Mucosa of gallbladder (tissue), 1 donor: ENCODE measurements at regions not wholly inside any gene's neighbourhood (a gene's known extent, or its start where the extent isn't known, plus 50 kb on each side); places are given as distances from the start of the nearest gene placed in this dataset.

Source experiments
- DNase-seq: peaks from one replicate; pipeline ENCODE4 v3.0.0-alpha.2; 2020; ENCODE audit warnings: low spot score
- donor health status: DM: no; HTN: no; CAD: no.

DNA sequence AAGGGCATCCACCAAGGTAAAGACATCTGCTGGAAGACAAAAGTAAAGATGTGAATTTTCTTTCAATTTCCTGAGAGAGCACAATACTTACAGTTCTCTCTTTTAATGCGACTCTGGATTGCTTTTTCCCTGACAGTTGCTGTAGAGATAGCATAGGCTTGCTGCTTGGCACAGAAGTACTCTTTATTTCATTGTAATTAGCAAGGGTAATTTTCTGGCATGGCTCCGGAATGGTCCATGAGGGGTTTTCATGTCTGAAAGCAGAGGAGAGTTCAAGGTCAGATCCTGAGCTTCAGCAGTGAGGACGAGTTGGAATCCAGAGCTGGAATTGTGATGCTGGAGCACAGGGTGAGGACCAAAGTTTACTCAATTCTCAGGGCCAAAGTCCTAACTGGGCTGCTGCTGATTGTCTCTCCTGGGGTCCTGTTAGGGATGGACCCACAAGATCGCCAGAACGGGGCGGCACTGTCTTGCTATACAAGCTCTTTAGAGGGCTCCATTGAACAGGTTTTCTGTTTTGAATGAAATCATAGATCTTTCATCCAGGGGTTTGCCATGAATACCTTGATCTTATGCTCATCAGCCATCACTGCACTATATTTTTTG, 190.0 kb upstream of the MKI67 start:
- no peak for DNase-seq

- DNase-seq: no peak
These were observed 190.7 kb upstream of the MKI67 start for GRCh38 chr10:128316925-128317324.

GRCh38 chr10:128318366-128318765, 192.1 kb upstream of the MKI67 start:
- DNase-seq: no peak

- no peak for DNase-seq
These were observed 192.7 kb upstream of the MKI67 start for GRCh38 chr10:128318913-128319312.

DNA sequence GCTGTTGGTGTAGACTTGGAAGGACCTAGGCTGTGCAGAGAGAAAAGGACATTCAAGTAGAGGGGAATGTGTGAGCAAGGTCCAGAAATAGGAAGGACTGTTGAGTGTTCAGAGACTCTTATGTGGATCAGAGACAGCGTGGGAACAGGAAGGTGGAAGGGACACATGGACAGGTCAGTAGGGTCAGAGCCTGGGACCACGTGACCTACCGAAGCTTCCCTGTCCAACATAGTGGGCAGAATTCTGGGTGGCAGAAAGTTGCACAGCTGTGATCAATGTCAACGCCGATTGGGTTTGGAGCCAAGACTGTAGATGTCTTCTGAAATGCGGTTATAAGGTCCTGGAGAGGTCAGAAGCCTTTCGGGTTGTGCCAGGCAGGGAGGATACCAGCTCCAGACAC, 195.9 kb upstream of the MKI67 start:
- DNase-seq: no peak

DNA sequence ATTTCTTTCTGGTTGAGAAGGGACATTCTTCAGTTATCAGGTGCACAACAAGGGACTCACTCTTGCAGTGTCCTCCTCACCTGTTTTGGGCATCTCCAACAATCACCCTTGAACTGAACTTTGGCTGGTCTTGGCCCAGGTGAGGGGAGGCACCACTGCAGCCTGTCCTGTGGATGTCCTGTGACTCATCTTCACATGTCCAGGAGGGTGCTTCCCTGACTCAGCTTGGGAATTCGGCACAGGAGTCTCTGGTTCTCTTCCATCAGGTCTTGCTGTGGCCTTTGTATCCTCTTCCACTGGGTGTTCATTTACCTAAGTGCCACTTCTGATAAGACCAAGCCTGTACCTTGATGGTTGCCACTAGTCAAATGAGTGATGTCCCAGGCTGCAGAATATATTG, 196.7 kb upstream of the MKI67 start:
- no peak for DNase-seq

DNA sequence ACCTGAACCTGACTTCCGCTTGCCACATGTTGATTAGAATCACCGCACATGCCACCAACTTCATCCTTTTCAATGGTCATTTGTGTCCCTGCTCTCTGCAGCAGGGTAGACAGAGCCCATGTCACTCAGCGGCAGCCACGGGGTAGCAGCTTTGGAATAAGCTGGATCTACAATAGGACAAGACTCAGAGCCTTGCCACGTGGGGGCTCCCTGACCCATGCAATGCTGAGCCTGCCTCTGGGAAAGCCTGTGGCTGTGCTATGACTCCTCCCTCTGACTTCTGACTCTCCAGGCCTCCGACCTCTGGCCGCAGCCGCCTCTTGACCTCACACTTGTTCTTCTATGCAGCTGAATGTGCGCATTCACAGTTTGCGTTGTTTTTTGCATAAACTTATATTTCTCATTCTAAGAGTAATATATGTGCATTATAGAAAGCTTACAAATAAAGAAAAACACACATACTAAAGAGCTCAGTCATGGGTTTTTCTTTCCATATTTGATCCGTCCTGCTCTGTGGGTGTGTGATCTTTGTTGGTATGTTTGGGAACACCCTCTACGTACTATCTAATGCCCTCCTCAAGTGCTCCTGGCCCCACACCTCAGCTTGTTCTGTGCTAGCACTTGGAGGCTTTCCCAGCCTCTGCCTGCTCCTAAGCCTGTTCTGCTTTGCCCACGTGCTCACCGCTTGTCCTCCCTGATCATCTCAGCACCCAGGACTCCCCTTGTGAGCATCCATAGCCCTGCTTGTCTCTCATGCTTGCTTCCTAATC, 198.0 kb upstream of the MKI67 start:
- DNase-seq: no peak

GRCh38 chr10:128325788-128326187, 199.6 kb upstream of the MKI67 start:
- no peak for DNase-seq

GRCh38 chr10:128326251-128326650, 200.0 kb upstream of the MKI67 start:
- DNase-seq: no peak

GRCh38 chr10:128326851-128327250, 200.6 kb upstream of the MKI67 start:
- no peak for DNase-seq

GRCh38 chr10:128336401-128336800, 210.2 kb upstream of the MKI67 start:
- no peak for DNase-seq

DNA sequence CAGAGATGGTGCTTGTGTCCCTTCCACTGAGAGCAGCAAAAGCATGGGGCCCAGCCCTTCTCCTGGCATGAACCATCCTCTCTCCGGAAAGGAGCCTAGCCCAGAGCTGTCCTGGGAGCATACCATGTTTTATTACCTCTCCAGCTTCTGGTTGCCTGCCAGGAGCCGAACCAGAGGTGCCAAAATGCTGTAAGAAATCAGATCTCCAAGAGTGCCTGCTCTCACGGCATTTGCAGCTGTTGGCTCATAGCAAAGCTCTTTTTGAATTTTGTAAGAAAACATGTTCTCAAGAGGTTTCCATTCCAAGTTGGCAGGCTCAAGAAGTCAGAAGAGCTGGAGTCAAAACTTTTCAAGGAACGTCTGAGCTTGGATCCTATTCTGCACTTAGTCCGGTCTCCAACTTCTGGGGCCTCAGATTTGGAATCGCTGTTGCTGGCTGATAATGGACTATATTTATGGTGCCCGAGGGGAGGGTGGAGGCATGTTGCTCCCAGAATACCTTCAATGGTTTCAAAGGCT, 211.7 kb upstream of the MKI67 start:
- DNase-seq: no peak

DNA sequence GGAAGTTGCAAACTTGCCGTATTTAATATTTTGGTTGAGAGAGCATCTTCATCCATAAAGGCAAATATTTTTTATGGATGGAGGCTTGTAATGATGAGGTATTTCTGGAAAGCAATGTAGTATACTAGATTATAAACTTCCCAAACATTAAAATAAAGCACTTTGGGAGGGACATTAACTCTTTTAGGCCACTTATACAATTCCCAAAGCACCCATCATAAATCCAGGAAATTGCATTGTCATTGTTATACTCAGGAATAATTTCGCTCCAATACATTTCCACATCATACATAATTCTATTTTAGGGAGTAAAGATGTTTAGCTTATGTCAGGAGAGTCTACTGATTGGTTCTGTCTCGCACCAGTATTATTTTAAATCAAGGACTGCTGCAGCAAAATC, 212.7 kb upstream of the MKI67 start:
- no peak for DNase-seq

GRCh38 chr10:128339753-128340152, 213.5 kb upstream of the MKI67 start:
- no peak for DNase-seq

GRCh38 chr10:128345353-128345752, 219.1 kb upstream of the MKI67 start:
- DNase-seq: no peak

- DNase-seq: no peak
These were observed 234.6 kb upstream of the MKI67 start for GRCh38 chr10:128360783-128361182.

- DNase-seq: no peak
These were observed 235.3 kb upstream of the MKI67 start for GRCh38 chr10:128361487-128361886.

DNA sequence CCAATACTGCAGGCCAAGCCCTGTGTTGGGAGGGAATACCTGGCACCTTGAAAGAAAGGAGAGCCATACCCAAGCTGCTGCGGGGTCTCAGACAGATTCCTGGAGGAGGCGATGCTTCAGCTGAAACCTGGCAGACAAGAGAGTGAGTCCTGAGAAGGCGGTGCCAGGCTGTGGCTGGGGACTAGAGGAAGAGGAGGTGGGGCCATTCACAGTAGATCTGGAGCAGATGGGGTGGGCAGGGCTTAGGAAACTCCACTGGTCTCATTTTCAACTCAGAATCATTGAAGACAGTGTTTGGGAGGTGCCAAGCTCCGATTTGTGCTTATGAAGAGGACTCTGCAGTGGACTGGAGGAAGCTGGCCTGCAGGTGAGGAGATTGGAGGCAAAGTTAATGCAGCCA, 236.3 kb upstream of the MKI67 start:
- DNase-seq: no peak

DNA sequence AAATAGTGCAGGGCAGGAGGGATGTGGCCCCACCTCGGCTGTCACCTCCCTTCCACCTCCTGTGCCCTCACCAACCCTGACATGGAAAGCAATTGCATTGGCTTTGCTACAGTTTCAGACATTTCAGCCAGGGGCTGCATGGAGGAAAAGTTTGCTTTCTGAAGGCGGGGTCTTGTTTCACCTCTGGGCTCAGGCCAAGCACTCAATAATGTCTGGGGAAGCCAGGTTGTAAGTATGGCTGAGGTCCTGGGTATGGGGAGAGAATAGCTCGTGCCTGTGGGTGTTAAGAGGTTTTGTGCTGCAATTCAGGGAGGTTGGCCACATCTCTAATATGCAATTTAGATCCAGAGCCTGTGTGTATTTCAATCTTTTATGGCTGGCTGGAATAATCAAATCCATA, 238.4 kb upstream of the MKI67 start:
- no peak for DNase-seq

DNA sequence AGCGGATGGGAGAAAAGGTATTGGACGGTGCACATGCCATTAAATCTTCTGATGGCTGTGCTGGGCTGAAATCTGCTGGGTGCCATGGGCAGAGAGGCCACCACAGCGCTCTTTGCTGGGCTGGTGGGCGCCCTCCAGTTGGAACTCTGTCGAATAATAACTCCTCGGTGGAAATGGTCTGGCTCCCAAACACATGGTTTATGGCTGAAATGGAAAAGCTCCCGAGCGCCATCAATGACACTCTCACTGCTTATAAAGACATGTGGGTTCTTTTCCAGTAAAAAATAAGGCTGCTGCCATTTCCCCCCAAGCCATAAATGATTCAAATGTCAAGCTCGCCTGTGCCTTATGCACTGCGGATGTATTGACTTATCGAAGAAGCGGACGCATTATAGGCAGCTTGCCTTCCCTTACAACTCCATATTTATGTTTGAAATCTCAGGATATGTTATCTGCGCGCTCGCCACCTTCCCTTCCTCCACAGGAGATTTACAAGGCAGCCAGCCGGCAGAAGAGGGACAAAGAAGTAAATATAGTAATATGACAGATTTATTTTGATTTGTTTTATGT, 239.0 kb upstream of the MKI67 start:
- DNase-seq: no peak

GRCh38 chr10:128367807-128368206, 241.6 kb upstream of the MKI67 start:
- DNase-seq: no peak

- no peak for DNase-seq
These were observed 243.0 kb upstream of the MKI67 start for GRCh38 chr10:128369101-128369650.
